ENCODE measurements at regions not wholly inside any gene's neighbourhood (a gene's known extent, or its start where the extent isn't known, plus 50 kb on each side); places are given as distances from the start of the nearest gene placed in this dataset.

DNA sequence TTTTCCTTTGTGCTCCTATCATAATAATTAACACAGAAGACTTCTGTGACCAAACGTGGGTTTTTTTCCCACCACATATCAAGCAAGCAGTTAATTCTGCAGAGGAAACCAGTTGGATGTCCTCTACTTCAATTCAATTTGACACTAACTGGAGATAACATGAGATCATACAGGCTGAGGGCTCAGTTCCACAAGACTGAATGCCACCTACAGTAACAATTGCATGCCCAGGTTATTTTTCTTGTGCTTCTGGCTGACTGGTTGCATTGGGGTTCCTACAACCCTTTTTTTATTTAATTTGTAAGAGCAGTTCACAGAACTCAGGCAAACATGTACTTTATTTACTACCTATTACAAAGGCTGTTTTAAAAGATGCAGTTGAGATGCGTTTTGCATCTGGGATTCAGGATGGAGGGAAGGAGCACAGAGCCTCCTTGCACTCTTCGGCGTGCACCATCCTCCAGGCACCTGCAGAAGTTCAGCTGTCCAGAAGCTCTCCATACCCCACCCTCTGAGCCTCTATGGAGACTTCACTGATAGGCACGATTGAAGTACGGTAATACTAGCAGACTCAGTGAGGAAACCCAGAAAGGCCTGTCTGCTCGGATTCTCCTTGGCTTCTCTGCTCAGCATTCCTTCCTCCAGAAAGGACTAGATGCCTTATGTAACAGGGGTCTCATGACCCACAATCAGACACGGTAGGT is 425.2 kb upstream of the CDH9 start:
- TF ChIP-seq, protein P1, sequence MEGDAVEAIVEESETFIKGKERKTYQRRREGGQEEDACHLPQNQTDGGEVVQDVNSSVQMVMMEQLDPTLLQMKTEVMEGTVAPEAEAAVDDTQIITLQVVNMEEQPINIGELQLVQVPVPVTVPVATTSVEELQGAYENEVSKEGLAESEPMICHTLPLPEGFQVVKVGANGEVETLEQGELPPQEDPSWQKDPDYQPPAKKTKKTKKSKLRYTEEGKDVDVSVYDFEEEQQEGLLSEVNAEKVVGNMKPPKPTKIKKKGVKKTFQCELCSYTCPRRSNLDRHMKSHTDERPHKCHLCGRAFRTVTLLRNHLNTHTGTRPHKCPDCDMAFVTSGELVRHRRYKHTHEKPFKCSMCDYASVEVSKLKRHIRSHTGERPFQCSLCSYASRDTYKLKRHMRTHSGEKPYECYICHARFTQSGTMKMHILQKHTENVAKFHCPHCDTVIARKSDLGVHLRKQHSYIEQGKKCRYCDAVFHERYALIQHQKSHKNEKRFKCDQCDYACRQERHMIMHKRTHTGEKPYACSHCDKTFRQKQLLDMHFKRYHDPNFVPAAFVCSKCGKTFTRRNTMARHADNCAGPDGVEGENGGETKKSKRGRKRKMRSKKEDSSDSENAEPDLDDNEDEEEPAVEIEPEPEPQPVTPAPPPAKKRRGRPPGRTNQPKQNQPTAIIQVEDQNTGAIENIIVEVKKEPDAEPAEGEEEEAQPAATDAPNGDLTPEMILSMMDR (IDR thresholded peaks at IDR 0.05) = no peak
- TF ChIP-seq EZH2phosphoT487 (IDR thresholded peaks at IDR 0.05) (no peak), EZH2 (IDR thresholded peaks at IDR 0.05) (no peak)
